HEK293 (cell line): ENCODE measurements at regions not wholly inside any gene's neighbourhood (a gene's known extent, or its start where the extent isn't known, plus 50 kb on each side); places are given as distances from the start of the nearest gene placed in this dataset.

Experiments
- CTCF ChIA-PET: fragments of 350-600 bp; formaldehyde crosslinking; extraction: SDS; loops from one replicate; lab custom pipeline; 2021; ENCODE audit warnings: antibody characterized with exemption; lab: Yijun Ruan, JAX
- POLR2A ChIA-PET: fragments of 300-600 bp; formaldehyde crosslinking; extraction: SDS; loops from one replicate; lab custom pipeline; 2020; ENCODE audit warnings: antibody characterized with exemption, inconsistent platforms; lab: Yijun Ruan, JAX
- H3K27ac ChIP-seq: fragments of 200-500 bp; sonication (Bioruptor generic); 2 replicates; pipeline ENCODE4 v1.5.1; 2014; ENCODE audit warnings: low read depth, low read length, control low read depth, inconsistent platforms; ENCODE audit errors: extremely low read depth
- H3K36me3 ChIP-seq, 2 experiments: fragments of 200-500 bp in 1 of 2; sonication (Bioruptor generic) in 1 of 2; 1 replicate in 1 of 2; 2 replicates in 1 of 2; pipeline ENCODE4 v1.5.1; 2014 to 2017; ENCODE audit warnings: inconsistent platforms in 2 of 2, low read length in 2 of 2; ENCODE audit not compliant: control insufficient read depth in 2 of 2, insufficient read depth in 1 of 2
- H3K4me1 ChIP-seq: fragments of 200-500 bp; sonication (Bioruptor generic); 2 replicates; pipeline ENCODE4 v1.5.1; 2014; ENCODE audit warnings: mild to moderate bottlenecking, low read length, inconsistent platforms; ENCODE audit not compliant: control insufficient read depth, insufficient read depth
- H3K4me3 ChIP-seq: 2 replicates; pipeline ENCODE4 v1.5.1; 2011; ENCODE audit warnings: low read depth, mild to moderate bottlenecking, control low read depth, low read length, moderate library complexity
- H3K9me3 ChIP-seq: fragments of 200-500 bp; sonication (Bioruptor generic); 2 replicates; pipeline ENCODE4 v1.5.1; 2014; ENCODE audit warnings: low read depth, low read length, inconsistent platforms; ENCODE audit not compliant: control insufficient read depth, insufficient read depth
- EGR2 ChIP-seq: fragments of 450-650 bp; formaldehyde crosslinking; IDR thresholded peaks from 2 replicates; pipeline ENCODE4 v1.5.1; 2016; ENCODE audit warnings: low read depth, missing biosample characterization, missing genetic modification characterization
- MEIS1 ChIP-seq: sonication (generic); formaldehyde crosslinking; IDR thresholded peaks from 2 replicates; pipeline ENCODE4 v1.8.1; 2022; ENCODE audit warnings: missing genetic modification reagents, mild to moderate bottlenecking, borderline replicate concordance
- PATZ1 ChIP-seq: fragments of 450-650 bp; formaldehyde crosslinking; IDR thresholded peaks from 2 replicates; pipeline ENCODE4 v1.5.1; 2016; ENCODE audit warnings: missing biosample characterization, missing genetic modification characterization
- TCF7L2 ChIP-seq: IDR thresholded peaks from 2 replicates; pipeline ENCODE4 v1.6.1; 2011; ENCODE audit warnings: low read depth, mild to moderate bottlenecking, inconsistent platforms, low read length, moderate library complexity, borderline replicate concordance
- ZBTB7A ChIP-seq: fragments of 450-650 bp; formaldehyde crosslinking; IDR thresholded peaks from 2 replicates; pipeline ENCODE4 v1.5.1; 2016; ENCODE audit warnings: low read depth, missing biosample characterization, missing genetic modification characterization
- ZBTB8A ChIP-seq: fragments of 450-650 bp; formaldehyde crosslinking; IDR thresholded peaks from 2 replicates; pipeline ENCODE4 v1.5.1; 2016; ENCODE audit warnings: missing biosample characterization, missing genetic modification characterization
- ZNF132 ChIP-seq: fragments of 450-650 bp; formaldehyde crosslinking; IDR thresholded peaks from 2 replicates; pipeline ENCODE4 v1.5.1; 2017; ENCODE audit warnings: missing biosample characterization, missing genetic modification characterization, borderline replicate concordance
- ZNF133 ChIP-seq: fragments of 450-650 bp; formaldehyde crosslinking; IDR thresholded peaks from 2 replicates; pipeline ENCODE4 v1.5.1; 2016; ENCODE audit warnings: missing biosample characterization, missing genetic modification characterization
- ZNF138 ChIP-seq: fragments of 450-650 bp; formaldehyde crosslinking; IDR thresholded peaks from 2 replicates; pipeline ENCODE4 v1.5.1; 2016; ENCODE audit warnings: missing biosample characterization, missing genetic modification characterization, borderline replicate concordance
- ZNF518A ChIP-seq: fragments of 450-650 bp; formaldehyde crosslinking; conservative IDR thresholded peaks from 2 replicates; pipeline ENCODE4 v1.5.1; 2016; ENCODE audit warnings: low read depth, missing biosample characterization, missing genetic modification characterization
- ZNF529 ChIP-seq: fragments of 450-650 bp; formaldehyde crosslinking; IDR thresholded peaks from 2 replicates; pipeline ENCODE4 v1.5.1; 2017; ENCODE audit warnings: missing genetic modification characterization, missing biosample characterization; ENCODE audit not compliant: insufficient replicate concordance
- ZNF548 ChIP-seq: fragments of 450-650 bp; formaldehyde crosslinking; IDR thresholded peaks from 2 replicates; pipeline ENCODE4 v1.5.1; 2016; ENCODE audit warnings: missing biosample characterization, missing genetic modification characterization
- ZNF585B ChIP-seq: fragments of 450-650 bp; formaldehyde crosslinking; IDR thresholded peaks from 2 replicates; pipeline ENCODE4 v1.5.1; 2016; ENCODE audit warnings: missing biosample characterization, missing genetic modification characterization
- ZNF623 ChIP-seq: fragments of 450-650 bp; formaldehyde crosslinking; IDR thresholded peaks from 2 replicates; pipeline ENCODE4 v1.5.1; 2016; ENCODE audit warnings: missing biosample characterization, missing genetic modification characterization
- ZNF629 ChIP-seq: fragments of 450-650 bp; formaldehyde crosslinking; IDR thresholded peaks from 2 replicates; pipeline ENCODE4 v1.5.1; 2017; ENCODE audit warnings: missing biosample characterization, missing genetic modification characterization
- ZNF677 ChIP-seq: fragments of 450-650 bp; IDR thresholded peaks from 2 replicates; pipeline ENCODE4 v1.5.0; 2018; ENCODE audit warnings: missing biosample characterization, mild to moderate bottlenecking, missing genetic modification characterization, moderate library complexity
- ZNF785 ChIP-seq: fragments of 450-650 bp; formaldehyde crosslinking; IDR thresholded peaks from 2 replicates; pipeline ENCODE4 v1.5.1; 2016; ENCODE audit warnings: missing biosample characterization, missing genetic modification characterization
- ZXDB ChIP-seq: fragments of 450-650 bp; formaldehyde crosslinking; IDR thresholded peaks from 2 replicates; pipeline ENCODE4 v1.5.1; 2016; ENCODE audit warnings: missing biosample characterization, missing genetic modification characterization

- TF ChIP-seq TCF7L2 (no peak), ZNF132 (tag by site-specific recombination) (no peak), ZNF629 (no peak), EGR2 (tag by site-specific recombination) (no peak), ZNF623 (tag by site-specific recombination) (no peak), ZNF138 (tag by site-specific recombination) (no peak), ZNF133 (tag by site-specific recombination) (no peak), MEIS1 (no peak), PATZ1 (no peak), ZXDB (tag by site-specific recombination) (no peak), ZBTB7A (tag by site-specific recombination) (no peak), ZNF785 (tag by site-specific recombination) (no peak), ZNF585B (tag by site-specific recombination) (no peak)
- no peak overlapping the region for H3K4me3 ChIP-seq
- no peaks in the 10 kb centered on the region for H3K4me1 ChIP-seq
- ChIA-PET CTCF (no interaction called here), POLR2A (no interaction called here)
- no peaks in the 10 kb centered on the region for H3K36me3 ChIP-seq
- no peak overlapping the region for H3K27ac ChIP-seq
- H3K9me3 ChIP-seq = no peaks in the 10 kb centered on the region
These were observed 225.0 kb upstream of the RAB6C start for GRCh38 chr2:129754421-129754820.

- Histone ChIP-seq H3K27ac (no peak overlapping the region), H3K4me1 (no peaks in the 10 kb centered on the region), H3K9me3 (no peaks in the 10 kb centered on the region), H3K36me3 (no peaks in the 10 kb centered on the region), H3K4me3 (no peak overlapping the region)
- TF ChIP-seq ZBTB8A (tag by site-specific recombination) (no peak), ZNF548 (tag by site-specific recombination) (no peak), ZNF677 (no peak), ZNF585B (tag by site-specific recombination) (no peak), ZNF518A (tag by site-specific recombination) (no peak), ZNF529 (tag by site-specific recombination) (no peak)
- ChIA-PET CTCF (no interaction called here), POLR2A (no interaction called here)
These were observed 224.6 kb upstream of the RAB6C start for GRCh38 chr2:129754831-129755230.
